Esophagus squamous epithelium (tissue), 5 donors: ENCODE measurements at regions not wholly inside any gene's neighbourhood (a gene's known extent, or its start where the extent isn't known, plus 50 kb on each side); places are given as distances from the start of the nearest gene placed in this dataset.

Experiments
- DNase-seq: peaks from one replicate; lab custom pipeline; 2025; lab: John Stamatoyannopoulos, UW
- H3K27ac ChIP-seq, 4 donors: fragments of 200-600 bp; sonication (generic); one replicate each; pipeline ENCODE4 v1.5.1; 2016 to 2019; ENCODE audit warnings: mild to moderate bottlenecking in 1 of 4
- H3K27me3 ChIP-seq, 4 donors: fragments of 200-600 bp; sonication (generic); 1 replicate in 3 of 4; 2 replicates in 1 of 4; pipeline versions ENCODE4 v1.5.1 to v1.6.0; 2017 to 2021; ENCODE audit warnings: antibody characterized with exemption in 1 of 4
- H3K36me3 ChIP-seq, 3 donors: fragments of 200-600 bp; sonication (generic); one replicate each; pipeline ENCODE4 v1.5.1; 2016 to 2019
- H3K4me1 ChIP-seq, 3 donors: fragments of 200-600 bp; sonication (generic); one replicate each; pipeline ENCODE4 v1.5.1; 2017 to 2019
- H3K4me3 ChIP-seq, 4 donors: fragments of 200-600 bp; sonication (generic); 1 replicate in 3 of 4; 2 replicates in 1 of 4; pipeline ENCODE4 v1.5.1; 2016 to 2019; ENCODE audit warnings: mild to moderate bottlenecking in 2 of 4, moderate library complexity in 1 of 4
- H3K9me3 ChIP-seq, 3 donors: fragments of 200-600 bp; sonication (generic); one replicate each; pipeline ENCODE4 v1.5.1; 2016 to 2019
- POLR2A ChIP-seq, 4 donors: fragments of 450-650 bp; IDR thresholded peaks; one replicate each; pipeline ENCODE4 v1.6.1; 2017; ENCODE audit warnings: antibody characterized with exemption in 4 of 4, mild to moderate bottlenecking in 4 of 4, moderate library complexity in 3 of 4
- WGBS, 2 donors: methylation state at CpG; one replicate each; pipeline ENCODE4 v1.1.5; 2018; 5-methylcytosine and 5-hydroxymethylcytosine counted together
- intact Hi-C: fragments of 100-400 bp; cut with DNase I; formaldehyde crosslinking; loops from one replicate; pipeline ENCODE4 v1.15.0; 2022
- TF ChIP-seq, protein P1 (sequence below), 6 experiments: fragments of 450-650 bp in 4 of 6; fragments of 200-600 bp in 2 of 6; sonication (generic) in 2 of 6; IDR thresholded peaks; one replicate each; pipeline ENCODE4 v1.5.1; 2016 to 2019; ENCODE audit warnings: antibody characterized with exemption in 6 of 6, mild to moderate bottlenecking in 4 of 6, moderate library complexity in 4 of 6
- donor health status: DM: yes; HTN: yes; CAD: no.

DNA sequence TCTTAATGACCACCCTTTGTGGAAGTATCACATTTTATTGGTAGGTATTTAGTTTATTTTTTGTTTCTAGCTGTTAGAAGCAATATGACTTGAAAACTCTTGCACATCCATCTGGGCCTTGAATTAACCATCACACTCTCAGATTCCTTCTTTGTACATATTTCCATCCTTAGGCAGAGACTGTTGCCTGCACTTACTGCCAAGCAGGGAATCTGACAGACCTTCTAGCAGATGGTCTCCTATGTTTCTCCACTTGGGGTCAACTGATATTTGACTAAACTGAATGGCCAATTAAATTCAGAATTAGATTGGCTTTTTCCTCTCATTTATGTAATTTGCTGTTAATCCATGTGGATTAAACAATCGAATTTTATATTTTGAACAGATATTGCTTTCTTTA lies 324.9 kb upstream of the TGFBR2 start:
- H3K27me3 ChIP-seq: no peaks in the 10 kb centered on the region
- intact Hi-C loops: no loop called here
- no peaks in the 10 kb centered on the region for H3K36me3 ChIP-seq
- H3K4me3 ChIP-seq: no peak overlapping the region
- WGBS, 2 donors: 41 to 67% methylated on average over 1 of the region's 1 CpG
- H3K4me1 ChIP-seq: peaks cover 0 to 28% (median 20%) of the 10 kb centered on the region in 3 donors
- H3K9me3 ChIP-seq: no peaks in the 10 kb centered on the region
- no peak overlapping the region for H3K27ac ChIP-seq
- TF ChIP-seq POLR2A (IDR thresholded peaks at IDR 0.05): no peak
- TF ChIP-seq, protein P1, sequence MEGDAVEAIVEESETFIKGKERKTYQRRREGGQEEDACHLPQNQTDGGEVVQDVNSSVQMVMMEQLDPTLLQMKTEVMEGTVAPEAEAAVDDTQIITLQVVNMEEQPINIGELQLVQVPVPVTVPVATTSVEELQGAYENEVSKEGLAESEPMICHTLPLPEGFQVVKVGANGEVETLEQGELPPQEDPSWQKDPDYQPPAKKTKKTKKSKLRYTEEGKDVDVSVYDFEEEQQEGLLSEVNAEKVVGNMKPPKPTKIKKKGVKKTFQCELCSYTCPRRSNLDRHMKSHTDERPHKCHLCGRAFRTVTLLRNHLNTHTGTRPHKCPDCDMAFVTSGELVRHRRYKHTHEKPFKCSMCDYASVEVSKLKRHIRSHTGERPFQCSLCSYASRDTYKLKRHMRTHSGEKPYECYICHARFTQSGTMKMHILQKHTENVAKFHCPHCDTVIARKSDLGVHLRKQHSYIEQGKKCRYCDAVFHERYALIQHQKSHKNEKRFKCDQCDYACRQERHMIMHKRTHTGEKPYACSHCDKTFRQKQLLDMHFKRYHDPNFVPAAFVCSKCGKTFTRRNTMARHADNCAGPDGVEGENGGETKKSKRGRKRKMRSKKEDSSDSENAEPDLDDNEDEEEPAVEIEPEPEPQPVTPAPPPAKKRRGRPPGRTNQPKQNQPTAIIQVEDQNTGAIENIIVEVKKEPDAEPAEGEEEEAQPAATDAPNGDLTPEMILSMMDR (IDR thresholded peaks at IDR 0.05): no peak
- no peak for DNase-seq

DNA sequence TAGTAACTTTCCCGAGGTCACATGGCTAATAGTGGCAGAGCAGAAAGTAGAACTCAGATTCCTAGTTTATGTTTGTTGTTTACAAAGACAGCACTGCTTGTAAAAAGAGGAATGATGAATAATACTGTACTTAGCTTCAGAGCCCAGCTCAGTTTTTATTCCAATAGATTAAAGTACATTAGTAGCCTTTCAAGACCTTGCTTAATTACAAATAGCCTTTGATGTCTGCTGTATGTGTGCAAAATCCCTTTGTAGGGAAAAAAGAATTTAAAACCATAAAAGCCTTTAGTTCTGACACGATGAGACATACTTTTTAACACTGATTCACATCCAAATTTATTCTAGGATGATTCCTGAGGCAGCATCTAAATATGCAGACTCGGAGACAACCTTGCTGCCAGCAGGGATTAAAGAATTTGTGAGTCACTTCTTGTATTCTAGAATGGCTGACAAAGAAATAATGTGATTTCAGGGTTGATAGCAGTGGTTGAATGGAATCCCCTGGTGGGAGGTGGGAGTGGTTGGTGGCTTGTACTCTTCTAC lies 324.2 kb upstream of the TGFBR2 start:
- H3K9me3 ChIP-seq: no peaks in the 10 kb centered on the region
- no peaks in the 10 kb centered on the region for H3K27me3 ChIP-seq
- TF ChIP-seq, protein P1 (IDR thresholded peaks at IDR 0.05): no peak
- no peak for TF ChIP-seq POLR2A (IDR thresholded peaks at IDR 0.05)
- no peak for DNase-seq
- peak overlapping the region in 1 of 4 donors; percentile 23 for H3K27ac ChIP-seq
- peaks cover 0 to 31% (median 22%) of the 10 kb centered on the region in 3 donors for H3K4me1 ChIP-seq
- WGBS, 2 donors: 20 to 30% methylated on average over 3 of the region's 3 CpGs
- no peaks in the 10 kb centered on the region for H3K36me3 ChIP-seq
- intact Hi-C loops: no loop called here
- H3K4me3 ChIP-seq: no peak overlapping the region

DNA sequence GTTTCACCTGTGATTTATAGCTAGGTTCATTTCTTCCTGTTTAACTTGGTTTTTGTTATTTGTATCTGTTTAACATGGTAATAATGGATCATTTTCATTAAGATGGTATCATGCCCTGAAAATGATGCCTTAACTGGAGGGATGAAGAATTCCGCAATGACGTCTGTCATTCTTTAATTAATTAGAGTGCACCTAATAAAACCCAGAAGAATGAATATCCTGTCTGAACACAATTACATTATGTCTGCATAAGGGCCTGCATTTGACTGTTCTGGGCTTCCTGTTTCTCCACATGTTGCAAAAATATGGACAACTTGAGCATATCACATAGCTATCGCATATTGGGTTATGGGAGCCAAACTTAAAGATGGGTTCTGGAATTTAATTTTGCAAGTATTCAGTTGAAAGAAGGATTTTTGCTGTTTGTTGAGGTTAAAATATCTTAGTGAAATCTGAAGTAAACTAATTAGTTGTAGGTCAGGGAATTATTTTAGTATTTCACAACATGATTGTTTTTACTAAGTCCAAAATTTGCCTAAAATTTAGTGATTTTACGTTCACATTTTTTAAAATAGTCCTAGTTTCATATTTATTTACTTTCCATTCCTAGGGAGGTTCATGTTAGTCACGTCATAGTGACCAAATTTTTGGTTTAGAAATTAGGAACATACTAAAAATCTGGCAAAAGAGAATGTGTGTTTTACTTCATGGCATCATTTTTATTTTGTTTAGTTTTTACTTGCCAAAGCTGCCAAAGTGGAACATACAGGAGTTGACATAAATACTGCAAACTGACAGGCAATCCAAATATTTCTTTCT lies 321.0 kb upstream of the TGFBR2 start:
- no peak for DNase-seq
- Histone ChIP-seq H3K27me3 (no peaks in the 10 kb centered on the region), H3K27ac (peak overlapping the region in 3 of 4 donors; percentile 28 to 75 (median 51)), H3K4me1 (peaks cover 0 to 36% (median 22%) of the 10 kb centered on the region in 3 donors), H3K9me3 (no peaks in the 10 kb centered on the region), H3K4me3 (no peak overlapping the region), H3K36me3 (no peaks in the 10 kb centered on the region)
- 64 to 71% methylated on average over 5 of the region's 5 CpGs for WGBS, 2 donors
- no peak for TF ChIP-seq POLR2A (IDR thresholded peaks at IDR 0.05)
- TF ChIP-seq, protein P1 (IDR thresholded peaks at IDR 0.05): no peak
- intact Hi-C loops: no loop called here

DNA sequence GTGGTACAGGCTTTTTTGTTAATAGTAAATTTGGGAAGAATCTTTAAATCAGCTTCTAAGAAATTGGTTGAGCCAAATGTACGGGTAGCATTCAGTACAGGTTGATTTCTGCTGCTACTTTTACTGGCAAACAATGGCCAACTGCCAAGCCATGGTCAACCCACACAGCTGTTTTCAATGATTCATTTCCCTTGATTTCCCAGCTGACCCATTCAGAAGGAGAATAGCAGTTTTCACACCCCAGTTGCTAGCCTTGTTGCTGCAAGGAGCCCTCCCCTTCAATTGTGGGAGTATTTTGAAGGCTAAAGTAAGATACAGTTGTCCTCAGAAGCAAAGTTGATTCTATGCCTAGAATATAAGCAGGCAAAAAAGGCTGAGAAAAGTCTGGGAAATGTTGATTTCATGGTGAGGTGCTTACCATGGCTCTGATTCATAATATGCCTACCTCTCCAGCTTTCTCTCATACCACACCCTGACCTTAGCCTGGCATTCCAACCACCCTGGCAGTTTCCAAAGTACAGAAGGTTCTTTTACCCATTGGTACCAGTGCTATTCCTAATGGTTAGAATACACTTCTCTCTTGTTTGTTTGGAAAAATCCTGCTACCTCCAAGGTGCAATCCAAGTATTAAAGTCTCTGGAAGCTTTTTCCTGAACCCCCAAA lies 320.3 kb upstream of the TGFBR2 start:
- Histone ChIP-seq H3K9me3 (no peaks in the 10 kb centered on the region), H3K4me3 (no peak overlapping the region), H3K27me3 (no peaks in the 10 kb centered on the region), H3K27ac (peak overlapping the region; percentile 2 to 75 (median 40)), H3K36me3 (no peaks in the 10 kb centered on the region), H3K4me1 (peaks cover 0 to 36% (median 22%) of the 10 kb centered on the region in 3 donors)
- intact Hi-C loops: no loop called here
- WGBS, 2 donors: 0 to 5% methylated on average over 1 of the region's 1 CpG
- peak; percentile 18 for DNase-seq
- TF ChIP-seq, protein P1 (IDR thresholded peaks at IDR 0.05): no peak
- TF ChIP-seq POLR2A (IDR thresholded peaks at IDR 0.05): no peak

DNA sequence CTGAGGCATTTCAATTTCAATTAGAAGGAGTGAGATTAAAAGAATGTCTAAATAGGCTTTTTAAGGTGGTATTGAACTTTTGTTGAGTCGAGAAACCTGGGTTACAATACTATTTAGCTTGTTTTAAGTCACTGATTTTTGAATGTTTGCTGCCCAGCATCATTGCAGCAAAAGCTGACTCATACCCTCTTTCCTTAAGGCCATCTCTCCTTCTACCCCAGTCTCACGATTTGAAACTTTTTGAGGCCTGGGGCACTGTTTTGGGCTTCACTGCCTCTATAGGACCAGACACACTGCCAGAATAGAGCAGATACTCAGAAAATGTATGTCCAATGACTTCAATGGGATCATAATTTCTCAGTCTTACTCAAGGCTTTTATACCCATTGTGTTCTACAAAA lies 319.6 kb upstream of the TGFBR2 start:
- no peaks in the 10 kb centered on the region for H3K27me3 ChIP-seq
- H3K9me3 ChIP-seq: no peaks in the 10 kb centered on the region
- peak overlapping the region in 3 of 4 donors; percentile 2 to 75 (median 51) for H3K27ac ChIP-seq
- peaks cover 0 to 34% (median 22%) of the 10 kb centered on the region in 3 donors for H3K4me1 ChIP-seq
- no peak for TF ChIP-seq POLR2A (IDR thresholded peaks at IDR 0.05)
- TF ChIP-seq, protein P1 (IDR thresholded peaks at IDR 0.05): no peak
- 53 to 68% methylated on average over 2 of the region's 2 CpGs for WGBS, 2 donors
- H3K4me3 ChIP-seq: no peak overlapping the region
- no peaks in the 10 kb centered on the region for H3K36me3 ChIP-seq
- DNase-seq: no peak
- intact Hi-C loops: no loop called here
